ENCODE measurements at regions not wholly inside any gene's neighbourhood (a gene's known extent, or its start where the extent isn't known, plus 50 kb on each side); places are given as distances from the start of the nearest gene placed in this dataset.

DNA sequence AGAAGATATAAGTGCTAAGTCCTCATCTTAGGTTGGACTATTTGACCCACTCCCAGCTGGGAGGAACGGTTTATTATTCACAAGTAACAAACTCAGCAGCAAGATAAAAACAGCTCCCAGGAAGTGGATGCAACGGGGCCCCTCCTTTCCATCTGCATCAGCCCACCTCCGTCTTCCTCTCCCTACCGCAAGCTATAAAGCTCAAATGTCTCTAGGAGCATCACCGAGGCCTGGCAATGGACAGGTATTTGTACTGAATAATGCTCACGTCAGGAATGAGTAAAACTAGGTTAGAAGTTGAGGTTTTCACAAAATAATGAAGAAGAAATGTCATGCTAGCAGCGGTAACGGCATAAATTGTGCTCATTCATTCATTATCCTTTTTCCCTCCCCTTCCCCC, 408.7 kb upstream of the PSMD7 start:
- TF ChIP-seq, protein P1, sequence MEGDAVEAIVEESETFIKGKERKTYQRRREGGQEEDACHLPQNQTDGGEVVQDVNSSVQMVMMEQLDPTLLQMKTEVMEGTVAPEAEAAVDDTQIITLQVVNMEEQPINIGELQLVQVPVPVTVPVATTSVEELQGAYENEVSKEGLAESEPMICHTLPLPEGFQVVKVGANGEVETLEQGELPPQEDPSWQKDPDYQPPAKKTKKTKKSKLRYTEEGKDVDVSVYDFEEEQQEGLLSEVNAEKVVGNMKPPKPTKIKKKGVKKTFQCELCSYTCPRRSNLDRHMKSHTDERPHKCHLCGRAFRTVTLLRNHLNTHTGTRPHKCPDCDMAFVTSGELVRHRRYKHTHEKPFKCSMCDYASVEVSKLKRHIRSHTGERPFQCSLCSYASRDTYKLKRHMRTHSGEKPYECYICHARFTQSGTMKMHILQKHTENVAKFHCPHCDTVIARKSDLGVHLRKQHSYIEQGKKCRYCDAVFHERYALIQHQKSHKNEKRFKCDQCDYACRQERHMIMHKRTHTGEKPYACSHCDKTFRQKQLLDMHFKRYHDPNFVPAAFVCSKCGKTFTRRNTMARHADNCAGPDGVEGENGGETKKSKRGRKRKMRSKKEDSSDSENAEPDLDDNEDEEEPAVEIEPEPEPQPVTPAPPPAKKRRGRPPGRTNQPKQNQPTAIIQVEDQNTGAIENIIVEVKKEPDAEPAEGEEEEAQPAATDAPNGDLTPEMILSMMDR (IDR thresholded peaks at IDR 0.05), result no peak
- TF ChIP-seq CHD2 (IDR thresholded peaks at IDR 0.05; ENCODE audit: low read length, partially characterized antibody) (no peak), GABPA (IDR thresholded peaks at IDR 0.05; ENCODE audit: low read depth) (no peak), YY1 (IDR thresholded peaks at IDR 0.05; ENCODE audit: low read depth) (no peak), POLR2AphosphoS5 (IDR thresholded peaks at IDR 0.05; ENCODE audit: low read depth, low read length) (no peak), EP300 (IDR thresholded peaks at IDR 0.05; ENCODE audit: borderline replicate concordance in 1 of 2, low read depth in 1 of 2, low read length in 1 of 2) (no peak)
- TF ChIP-seq, protein P2, sequence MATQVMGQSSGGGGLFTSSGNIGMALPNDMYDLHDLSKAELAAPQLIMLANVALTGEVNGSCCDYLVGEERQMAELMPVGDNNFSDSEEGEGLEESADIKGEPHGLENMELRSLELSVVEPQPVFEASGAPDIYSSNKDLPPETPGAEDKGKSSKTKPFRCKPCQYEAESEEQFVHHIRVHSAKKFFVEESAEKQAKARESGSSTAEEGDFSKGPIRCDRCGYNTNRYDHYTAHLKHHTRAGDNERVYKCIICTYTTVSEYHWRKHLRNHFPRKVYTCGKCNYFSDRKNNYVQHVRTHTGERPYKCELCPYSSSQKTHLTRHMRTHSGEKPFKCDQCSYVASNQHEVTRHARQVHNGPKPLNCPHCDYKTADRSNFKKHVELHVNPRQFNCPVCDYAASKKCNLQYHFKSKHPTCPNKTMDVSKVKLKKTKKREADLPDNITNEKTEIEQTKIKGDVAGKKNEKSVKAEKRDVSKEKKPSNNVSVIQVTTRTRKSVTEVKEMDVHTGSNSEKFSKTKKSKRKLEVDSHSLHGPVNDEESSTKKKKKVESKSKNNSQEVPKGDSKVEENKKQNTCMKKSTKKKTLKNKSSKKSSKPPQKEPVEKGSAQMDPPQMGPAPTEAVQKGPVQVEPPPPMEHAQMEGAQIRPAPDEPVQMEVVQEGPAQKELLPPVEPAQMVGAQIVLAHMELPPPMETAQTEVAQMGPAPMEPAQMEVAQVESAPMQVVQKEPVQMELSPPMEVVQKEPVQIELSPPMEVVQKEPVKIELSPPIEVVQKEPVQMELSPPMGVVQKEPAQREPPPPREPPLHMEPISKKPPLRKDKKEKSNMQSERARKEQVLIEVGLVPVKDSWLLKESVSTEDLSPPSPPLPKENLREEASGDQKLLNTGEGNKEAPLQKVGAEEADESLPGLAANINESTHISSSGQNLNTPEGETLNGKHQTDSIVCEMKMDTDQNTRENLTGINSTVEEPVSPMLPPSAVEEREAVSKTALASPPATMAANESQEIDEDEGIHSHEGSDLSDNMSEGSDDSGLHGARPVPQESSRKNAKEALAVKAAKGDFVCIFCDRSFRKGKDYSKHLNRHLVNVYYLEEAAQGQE (IDR thresholded peaks at IDR 0.05; ENCODE audit: low read depth, low read length), result no peak
- TF ChIP-seq, protein P3, sequence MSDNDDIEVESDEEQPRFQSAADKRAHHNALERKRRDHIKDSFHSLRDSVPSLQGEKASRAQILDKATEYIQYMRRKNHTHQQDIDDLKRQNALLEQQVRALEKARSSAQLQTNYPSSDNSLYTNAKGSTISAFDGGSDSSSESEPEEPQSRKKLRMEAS (IDR thresholded peaks at IDR 0.05; ENCODE audit: low read depth), result no peak
- TF ChIP-seq, protein P4, sequence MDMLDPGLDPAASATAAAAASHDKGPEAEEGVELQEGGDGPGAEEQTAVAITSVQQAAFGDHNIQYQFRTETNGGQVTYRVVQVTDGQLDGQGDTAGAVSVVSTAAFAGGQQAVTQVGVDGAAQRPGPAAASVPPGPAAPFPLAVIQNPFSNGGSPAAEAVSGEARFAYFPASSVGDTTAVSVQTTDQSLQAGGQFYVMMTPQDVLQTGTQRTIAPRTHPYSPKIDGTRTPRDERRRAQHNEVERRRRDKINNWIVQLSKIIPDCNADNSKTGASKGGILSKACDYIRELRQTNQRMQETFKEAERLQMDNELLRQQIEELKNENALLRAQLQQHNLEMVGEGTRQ (IDR thresholded peaks at IDR 0.05; ENCODE audit: borderline replicate concordance, low read depth, low read length), result no peak

Measured in SK-N-SH (cell line).